Stimulated activated CD4-positive, alpha-beta T cell treated with anti-CD3 and anti-CD28 coated beads, Interleukin-15, amount 100 ng/mL, for 24 hours (primary cell): ENCODE measurements at regions not wholly inside any gene's neighbourhood (a gene's known extent, or its start where the extent isn't known, plus 50 kb on each side); places are given as distances from the start of the nearest gene placed in this dataset.

Experiments used
- DNase-seq: peaks from one replicate; pipeline ENCODE4 v3.0.0-alpha.2; 2020

GRCh38 chr10:89153971-89154370 lies 53.1 kb downstream of the CH25H start:
- DNase-seq: no peak

GRCh38 chr10:89153116-89153515 lies 54.0 kb downstream of the CH25H start:
- DNase-seq: no peak

- no peak for DNase-seq
Observed at GRCh38 chr10:89151857-89152256, 55.3 kb downstream of the CH25H start.

GRCh38 chr10:89148061-89148460 lies 59.1 kb downstream of the CH25H start:
- no peak for DNase-seq

GRCh38 chr10:89147256-89147655 lies 59.9 kb downstream of the CH25H start:
- no peak for DNase-seq

- no peak for DNase-seq
Observed at GRCh38 chr10:89144836-89145235, 62.3 kb downstream of the CH25H start.

- DNase-seq: no peak
Observed at GRCh38 chr10:89142590-89142989, 64.5 kb downstream of the CH25H start.

GRCh38 chr10:89138755-89139490 lies 68.2 kb downstream of the CH25H start:
- DNase-seq: no peak

GRCh38 chr10:89134963-89135362 lies 72.2 kb downstream of the CH25H start:
- DNase-seq: no peak

GRCh38 chr10:89129911-89130310 lies 77.2 kb downstream of the CH25H start:
- no peak for DNase-seq

GRCh38 chr10:89122433-89123051 lies 84.6 kb downstream of the CH25H start:
- DNase-seq: no peak

- DNase-seq: no peak
Observed at GRCh38 chr10:89121764-89122020, 85.4 kb downstream of the CH25H start.

GRCh38 chr10:89120931-89121763 lies 86.0 kb downstream of the CH25H start:
- DNase-seq: no peak

GRCh38 chr10:89119651-89120050 lies 87.5 kb downstream of the CH25H start:
- DNase-seq: no peak

GRCh38 chr10:89118091-89118490 lies 89.0 kb downstream of the CH25H start:
- no peak for DNase-seq

GRCh38 chr10:89115876-89116627 lies 91.1 kb downstream of the CH25H start:
- DNase-seq: no peak

GRCh38 chr10:89114846-89115625 lies 92.1 kb downstream of the CH25H start:
- no peak for DNase-seq

GRCh38 chr10:89102735-89103134 lies 104.4 kb downstream of the CH25H start:
- no peak for DNase-seq

- DNase-seq: no peak
Observed at GRCh38 chr10:89101943-89102342, 105.2 kb downstream of the CH25H start.

- DNase-seq: no peak
Observed at GRCh38 chr10:89100680-89101079, 106.4 kb downstream of the CH25H start.

- no peak for DNase-seq
Observed at GRCh38 chr10:89097226-89097625, 106.6 kb downstream of the FAS start.

GRCh38 chr10:89095701-89096391 lies 105.2 kb downstream of the FAS start:
- DNase-seq: no peak
